Astrocyte (in vitro differentiated cells and primary cell): ENCODE measurements at regions not wholly inside any gene's neighbourhood (a gene's known extent, or its start where the extent isn't known, plus 50 kb on each side); places are given as distances from the start of the nearest gene placed in this dataset.

Experiments
- DNase-seq: peaks from one replicate; pipeline ENCODE4 v3.0.0-alpha.2; 2010; ENCODE audit warnings: low read depth
- FAIRE-seq: peaks from 2 replicates; lab custom pipeline; 2011; peaks lifted over from hg19 to GRCh38; lab: Jason Lieb, UNC
- H2AFZ ChIP-seq: 2 replicates; pipeline ENCODE4 v1.6.0; 2012; ENCODE audit warnings: low read depth, low read length, inconsistent platforms
- H3K27ac ChIP-seq: 2 replicates; pipeline ENCODE4 v1.5.1; 2011; ENCODE audit warnings: low read depth, low read length, inconsistent platforms
- H3K27me3 ChIP-seq: 2 replicates; pipeline ENCODE4 v1.6.0; 2011; ENCODE audit warnings: low read length, inconsistent platforms; ENCODE audit not compliant: insufficient read depth
- H3K36me3 ChIP-seq: 2 replicates; pipeline ENCODE4 v1.5.1; 2011; ENCODE audit warnings: low read length, inconsistent platforms; ENCODE audit not compliant: insufficient read depth
- H3K4me1 ChIP-seq: 2 replicates; pipeline ENCODE4 v1.5.1; 2011; ENCODE audit warnings: low read length, inconsistent platforms; ENCODE audit not compliant: insufficient read depth
- H3K4me2 ChIP-seq: 2 replicates; pipeline ENCODE4 v1.6.0; 2012; ENCODE audit warnings: low read length, inconsistent platforms
- H3K4me3 ChIP-seq: 2 replicates; pipeline ENCODE4 v1.5.1; 2011; ENCODE audit warnings: low read depth, mild to moderate bottlenecking, low read length, inconsistent platforms; ENCODE audit not compliant: insufficient read depth
- H3K79me2 ChIP-seq: 2 replicates; pipeline ENCODE4 v1.6.0; 2012; ENCODE audit warnings: mild to moderate bottlenecking, low read length, inconsistent platforms; ENCODE audit not compliant: insufficient read depth
- H3K9ac ChIP-seq: 2 replicates; pipeline ENCODE4 v1.6.0; 2012; ENCODE audit warnings: mild to moderate bottlenecking, low read length, inconsistent platforms
- H3K9me3 ChIP-seq: 2 replicates; pipeline ENCODE4 v1.5.1; 2012; ENCODE audit warnings: low read depth, mild to moderate bottlenecking, low read length, inconsistent platforms; ENCODE audit not compliant: insufficient read depth
- H4K20me1 ChIP-seq: 2 replicates; pipeline ENCODE4 v1.6.0; 2012; ENCODE audit warnings: low read length, inconsistent platforms; ENCODE audit not compliant: insufficient read depth
- H3K27ac Mint-ChIP-seq: one replicate; pipeline ENCODE4 v1.8.0; 2021; ENCODE audit warnings: mild to moderate bottlenecking, mixed read lengths; ENCODE audit not compliant: unreplicated experiment
- H3K27me3 Mint-ChIP-seq: one replicate; pipeline ENCODE4 v1.8.0; 2021; ENCODE audit warnings: low read depth, mixed read lengths; ENCODE audit not compliant: unreplicated experiment
- H3K36me3 Mint-ChIP-seq: one replicate; pipeline ENCODE4 v1.8.0; 2021; ENCODE audit warnings: low read depth, mixed read lengths; ENCODE audit not compliant: unreplicated experiment
- H3K4me1 Mint-ChIP-seq: one replicate; pipeline ENCODE4 v1.8.0; 2021; ENCODE audit warnings: low read depth, mixed read lengths; ENCODE audit not compliant: unreplicated experiment
- H3K4me3 Mint-ChIP-seq: one replicate; pipeline ENCODE4 v1.8.0; 2021; ENCODE audit warnings: mild to moderate bottlenecking, moderate library complexity, mixed read lengths; ENCODE audit not compliant: unreplicated experiment
- H3K9me3 Mint-ChIP-seq: one replicate; pipeline ENCODE4 v1.8.0; 2021; ENCODE audit warnings: mild to moderate bottlenecking, mixed read lengths; ENCODE audit not compliant: unreplicated experiment
- CTCF ChIP-seq: IDR thresholded peaks from 2 replicates; pipeline ENCODE4 v1.5.1; 2011; ENCODE audit warnings: low read depth, mild to moderate bottlenecking, inconsistent platforms, low read length, moderate library complexity; ENCODE audit not compliant: insufficient read depth
- EZH2 ChIP-seq: IDR thresholded peaks from 2 replicates; pipeline ENCODE4 v1.6.1; 2012; ENCODE audit warnings: mild to moderate bottlenecking, low read length, inconsistent platforms; ENCODE audit not compliant: insufficient read depth

DNA sequence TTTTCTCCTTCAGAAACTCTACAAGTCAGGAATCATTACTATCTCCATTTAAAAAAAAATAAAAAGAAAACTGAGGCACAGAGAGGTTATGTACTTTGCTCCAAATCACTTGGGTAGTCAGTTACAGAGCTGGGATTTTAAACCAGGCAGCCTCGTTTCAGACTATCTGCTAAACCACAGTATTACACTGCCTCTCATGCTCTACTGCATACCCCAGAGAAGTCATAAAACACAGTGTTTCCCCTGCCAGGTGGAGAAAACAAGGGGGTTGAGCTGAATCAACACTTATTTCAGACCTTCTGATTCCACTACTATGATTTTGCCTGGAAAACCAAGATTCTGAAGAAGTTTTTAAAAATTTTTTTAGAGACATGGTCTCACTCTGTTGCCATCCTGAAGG, 132.9 kb upstream of the POU2AF2 start:
- DNase-seq (no peak), FAIRE-seq (no peak)
- Histone ChIP-seq H3K4me2 (no peak overlapping the region), H3K9ac (no peak overlapping the region), H3K4me1 (no peaks in the 10 kb centered on the region), H3K9me3 (no peaks in the 10 kb centered on the region), H3K27ac (no peak overlapping the region), H4K20me1 (no peaks in the 10 kb centered on the region), H3K4me3 (no peak overlapping the region), H2AFZ (no peak overlapping the region), H3K36me3 (no peaks in the 10 kb centered on the region), H3K79me2 (no peaks in the 10 kb centered on the region), H3K27me3 (no peaks in the 10 kb centered on the region)
- no peak overlapping the region for H3K27ac Mint-ChIP-seq
- peaks cover 5% of the 10 kb centered on the region for H3K27me3 Mint-ChIP-seq
- no peaks in the 10 kb centered on the region for H3K9me3 Mint-ChIP-seq
- no peak for TF ChIP-seq EZH2
- TF ChIP-seq CTCF: no peak
- no peak overlapping the region for H3K4me3 Mint-ChIP-seq
- no peaks in the 10 kb centered on the region for H3K4me1 Mint-ChIP-seq
- H3K36me3 Mint-ChIP-seq: no peaks in the 10 kb centered on the region

DNA sequence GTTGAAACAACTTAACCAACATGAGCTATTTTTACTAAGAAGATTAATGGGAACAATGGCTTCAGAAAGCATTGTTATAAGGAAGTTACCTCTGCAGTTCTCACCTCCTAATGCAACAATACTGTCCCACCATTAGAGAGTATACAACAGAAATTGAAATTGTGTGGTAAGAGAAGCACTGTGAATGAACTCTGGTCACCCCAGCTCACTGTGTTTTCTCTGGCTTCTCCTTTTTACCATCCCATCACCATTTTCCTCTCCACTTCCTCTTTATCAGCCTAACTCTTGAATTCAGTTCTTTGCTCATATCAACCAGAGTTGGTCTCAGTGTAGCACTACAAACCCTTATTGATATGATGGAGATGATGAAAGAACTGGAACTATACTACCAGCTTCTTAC, 138.0 kb upstream of the POU2AF2 start:
- no peaks in the 10 kb centered on the region for H3K36me3 ChIP-seq
- no peak overlapping the region for H3K4me3 ChIP-seq
- DNase-seq: no peak
- no peaks in the 10 kb centered on the region for H3K4me1 ChIP-seq
- H3K4me3 Mint-ChIP-seq: no peak overlapping the region
- no peak overlapping the region for H3K4me2 ChIP-seq
- H3K4me1 Mint-ChIP-seq: peaks cover 5% of the 10 kb centered on the region
- H3K27ac Mint-ChIP-seq: no peak overlapping the region
- H2AFZ ChIP-seq: no peak overlapping the region
- no peak overlapping the region for H3K9ac ChIP-seq
- no peaks in the 10 kb centered on the region for H4K20me1 ChIP-seq
- H3K79me2 ChIP-seq: no peaks in the 10 kb centered on the region
- H3K9me3 ChIP-seq: no peaks in the 10 kb centered on the region
- H3K36me3 Mint-ChIP-seq: no peaks in the 10 kb centered on the region
- peaks cover 2% of the 10 kb centered on the region for H3K27me3 Mint-ChIP-seq
- H3K9me3 Mint-ChIP-seq: no peaks in the 10 kb centered on the region
- no peak for FAIRE-seq
- no peak overlapping the region for H3K27ac ChIP-seq
- peaks cover 6% of the 10 kb centered on the region for H3K27me3 ChIP-seq
- no peak for TF ChIP-seq EZH2
- TF ChIP-seq CTCF: no peak

DNA sequence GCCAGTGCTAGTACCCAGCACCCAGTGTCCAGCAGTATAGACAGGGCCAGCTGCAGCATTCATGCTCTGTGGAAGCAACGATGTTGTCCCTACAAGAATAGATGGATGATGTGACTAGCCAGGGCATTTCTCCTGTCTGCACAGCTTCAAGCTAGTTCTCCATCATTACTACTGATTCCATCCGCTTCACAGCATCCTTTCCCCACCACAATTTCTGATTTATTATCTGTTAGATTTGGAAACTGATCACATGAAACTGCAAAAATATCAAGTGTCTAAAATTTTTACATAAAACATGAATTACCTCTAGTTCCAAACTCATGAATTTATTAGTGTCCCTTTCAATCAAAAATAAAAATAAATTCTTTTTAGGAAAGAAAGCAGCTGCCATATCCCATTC, 138.9 kb upstream of the POU2AF2 start:
- no peak overlapping the region for H2AFZ ChIP-seq
- H3K9ac ChIP-seq: no peak overlapping the region
- Mint-ChIP-seq H3K4me3 (no peak overlapping the region), H3K9me3 (no peaks in the 10 kb centered on the region), H3K27me3 (peaks cover 2% of the 10 kb centered on the region), H3K4me1 (peaks cover 5% of the 10 kb centered on the region), H3K27ac (no peak overlapping the region), H3K36me3 (no peaks in the 10 kb centered on the region)
- no peak for FAIRE-seq
- DNase-seq: no peak
- no peaks in the 10 kb centered on the region for H4K20me1 ChIP-seq
- no peaks in the 10 kb centered on the region for H3K4me1 ChIP-seq
- H3K9me3 ChIP-seq: no peaks in the 10 kb centered on the region
- H3K4me3 ChIP-seq: no peak overlapping the region
- H3K79me2 ChIP-seq: no peaks in the 10 kb centered on the region
- TF ChIP-seq EZH2 (no peak), CTCF (no peak)
- no peaks in the 10 kb centered on the region for H3K36me3 ChIP-seq
- peaks cover 6% of the 10 kb centered on the region for H3K27me3 ChIP-seq
- no peak overlapping the region for H3K4me2 ChIP-seq
- H3K27ac ChIP-seq: no peak overlapping the region
